GM21619 (cell line): ENCODE measurements at regions not wholly inside any gene's neighbourhood (a gene's known extent, or its start where the extent isn't known, plus 50 kb on each side); places are given as distances from the start of the nearest gene placed in this dataset.
"Not testable (repeated sequence)": the region's sequence is repeated elsewhere in the genome, so short reads cannot be mapped to it uniquely, and the experiment has no call there.

ENCODE experiments used
- ATAC-seq: cut with Tn5 transposase; IDR thresholded peaks from one replicate; pipeline ENCODE4 v1.9.1; 2021; ENCODE audit not compliant: unreplicated experiment

DNA sequence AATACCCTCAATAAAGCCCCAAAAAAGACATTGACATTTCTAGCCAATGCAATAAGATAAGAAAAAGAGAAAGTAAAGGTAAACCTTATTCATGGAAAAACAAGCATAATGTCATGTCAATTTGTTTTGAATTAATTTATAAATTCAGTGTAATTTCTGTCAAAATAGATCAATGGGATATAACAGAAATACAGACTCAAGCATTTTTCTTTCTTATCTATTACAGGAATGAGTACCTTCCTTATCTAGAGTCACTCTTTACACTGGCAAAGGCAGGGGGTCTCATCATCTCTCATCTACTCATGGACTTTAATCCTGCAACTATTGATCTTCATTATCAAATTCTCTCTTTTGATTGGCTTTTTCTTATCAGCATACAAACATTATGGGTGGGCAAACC lies 127.1 kb upstream of the SHH start:
- no peak for ATAC-seq

GRCh38 chr7:155938129-155938528 lies 125.9 kb upstream of the SHH start:
- ATAC-seq, result no peak

GRCh38 chr7:155935726-155936125 lies 123.5 kb upstream of the SHH start:
- no peak for ATAC-seq

- ATAC-seq, result no peak
Observed at GRCh38 chr7:155935005-155935557, 122.8 kb upstream of the SHH start.

DNA sequence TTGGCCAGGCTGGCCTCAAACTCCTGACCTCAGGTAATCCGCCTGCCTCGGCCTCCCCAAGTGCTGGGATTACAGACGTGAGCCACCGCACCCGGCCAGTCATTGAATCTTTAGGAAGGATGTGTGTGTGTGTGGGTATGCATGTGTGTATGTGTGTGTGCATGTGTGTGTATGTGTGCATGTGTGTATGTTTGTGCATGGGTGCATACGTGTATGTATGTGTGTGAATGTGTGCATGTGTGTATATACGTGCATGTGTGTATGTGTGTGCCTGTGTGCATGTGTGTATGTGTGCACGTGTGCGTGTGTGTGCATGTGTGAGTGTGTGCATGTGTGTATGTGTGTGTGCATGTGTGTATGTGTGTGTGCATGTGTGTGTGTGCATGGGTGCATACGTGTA lies 120.1 kb upstream of the SHH start:
- ATAC-seq, result not testable (repeated sequence)

DNA sequence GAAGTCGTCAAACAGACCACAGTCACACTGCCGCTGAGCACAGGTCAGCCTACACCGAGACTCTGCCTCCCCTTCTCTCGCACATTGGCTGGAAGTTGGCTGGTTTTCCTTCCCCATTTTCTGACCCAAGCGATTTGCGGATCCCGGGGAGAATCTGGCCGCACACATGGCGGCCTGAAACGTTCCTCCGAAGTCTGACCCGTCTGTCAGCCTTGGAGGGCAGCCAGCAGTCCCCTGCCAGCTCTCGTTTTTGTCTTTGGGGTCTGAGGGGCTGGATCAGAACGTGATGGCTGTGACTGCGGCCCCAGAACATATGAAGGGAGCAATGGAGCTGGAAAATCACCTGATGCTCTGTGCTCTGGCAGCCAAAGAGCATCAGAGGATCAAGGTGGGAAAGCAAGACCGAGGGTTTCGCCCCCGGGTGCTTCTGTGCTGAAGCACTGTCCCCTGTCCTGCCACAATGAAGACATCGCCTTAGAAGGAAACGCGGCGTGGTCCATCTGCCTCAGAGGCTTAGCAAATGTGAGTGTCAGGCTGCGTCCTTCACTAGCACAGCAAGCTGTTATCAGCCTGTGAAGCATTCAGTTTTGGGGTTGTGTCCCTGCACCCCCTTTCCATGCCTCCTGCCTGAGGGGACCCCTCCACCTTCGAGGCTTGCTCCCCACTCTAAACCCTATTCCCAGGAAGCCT lies 119.3 kb upstream of the SHH start:
- ATAC-seq, result no peak

GRCh38 chr7:155930527-155930926 lies 118.3 kb upstream of the SHH start:
- ATAC-seq, result no peak

DNA sequence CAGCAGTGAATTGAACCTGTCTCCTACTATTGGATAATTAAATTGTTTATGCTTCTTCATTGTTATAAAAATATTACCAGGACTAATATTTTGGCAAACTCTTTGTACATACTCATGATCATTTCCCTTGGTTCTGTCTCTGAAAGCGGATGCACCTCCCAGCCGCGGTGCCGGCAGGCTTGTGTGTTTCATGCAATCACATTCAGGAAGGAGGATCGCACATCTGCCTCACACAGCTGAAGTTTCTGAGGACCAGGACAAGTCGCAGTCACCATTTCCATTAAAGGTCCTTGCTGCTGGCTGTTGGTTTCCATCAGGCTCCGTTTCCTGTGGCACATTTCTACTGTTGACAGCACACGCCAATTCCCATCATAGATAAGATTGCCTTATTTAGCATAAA lies 117.8 kb upstream of the SHH start:
- ATAC-seq, result no peak

DNA sequence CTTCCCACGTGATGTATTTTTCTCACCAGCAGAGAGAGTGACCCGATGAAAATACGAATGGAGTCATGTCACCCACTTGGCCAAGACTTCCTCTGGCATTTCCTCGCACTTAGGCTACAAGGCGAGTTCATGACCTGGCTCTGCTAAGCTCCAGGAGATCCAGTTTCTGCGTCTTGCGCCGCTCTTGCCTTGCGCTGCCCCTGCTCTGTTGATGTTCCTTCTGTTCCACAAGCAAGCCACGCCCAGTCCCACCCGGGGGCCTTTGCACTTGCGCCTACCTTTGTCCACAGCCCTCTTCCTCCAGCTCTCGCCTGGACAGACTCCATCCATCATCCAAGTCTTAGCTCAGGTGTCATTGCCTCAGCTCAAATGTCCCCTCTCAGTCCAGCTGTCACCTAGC lies 116.3 kb upstream of the SHH start:
- no peak for ATAC-seq

- ATAC-seq, result no peak
Observed at GRCh38 chr7:155927905-155928304, 115.6 kb upstream of the SHH start.

GRCh38 chr7:155925682-155926081 lies 113.4 kb upstream of the SHH start:
- no peak for ATAC-seq

DNA sequence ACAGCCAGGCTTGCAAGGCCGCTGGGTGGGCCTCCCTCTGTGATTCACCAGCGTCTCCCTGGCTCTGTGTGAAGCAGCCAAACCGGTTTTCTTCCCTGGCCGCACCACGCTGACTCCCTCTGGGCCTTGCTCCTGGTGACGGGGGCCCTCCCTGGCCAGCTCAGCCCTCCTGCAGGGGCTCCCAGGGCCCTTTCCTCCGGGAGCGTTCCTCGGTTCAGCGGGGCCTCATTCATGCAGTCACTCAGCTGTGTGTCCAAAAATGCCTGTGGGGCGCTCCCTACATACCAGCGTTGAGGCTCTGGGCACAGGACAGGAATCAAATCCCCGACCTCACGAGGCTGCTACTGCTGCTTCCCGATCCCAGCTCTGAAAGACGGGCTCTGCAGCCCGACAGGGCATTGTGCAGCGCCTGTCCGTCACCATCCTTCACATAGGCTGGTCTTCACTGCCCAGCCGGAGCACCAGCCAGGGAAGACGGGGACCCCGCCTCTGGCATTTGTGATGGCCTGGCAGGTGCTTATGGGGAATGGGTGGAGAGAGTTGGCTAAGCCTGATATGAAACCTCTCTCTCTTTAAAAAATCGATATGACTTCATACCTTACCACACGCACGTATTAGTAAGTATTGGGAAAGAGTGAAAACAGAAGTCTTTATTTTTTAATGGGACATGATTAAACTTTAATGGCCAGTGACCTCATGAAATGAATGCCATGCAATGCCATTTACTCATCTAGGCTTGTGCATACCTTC lies 110.0 kb upstream of the SHH start:
- ATAC-seq, result no peak

DNA sequence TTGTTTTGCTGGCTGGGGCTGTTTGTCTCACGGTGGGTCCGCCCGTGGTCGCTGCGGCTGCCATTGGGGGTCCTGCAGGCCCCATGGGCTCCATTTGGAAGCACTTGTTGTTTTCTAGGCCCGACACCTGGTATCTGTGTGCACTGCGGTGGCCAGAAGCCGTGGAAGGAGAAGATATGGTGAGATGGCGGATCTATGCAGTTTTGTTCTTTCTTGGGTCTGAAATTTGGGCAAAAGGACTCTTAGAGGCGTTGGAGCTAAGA lies 109.5 kb upstream of the SHH start:
- no peak for ATAC-seq

DNA sequence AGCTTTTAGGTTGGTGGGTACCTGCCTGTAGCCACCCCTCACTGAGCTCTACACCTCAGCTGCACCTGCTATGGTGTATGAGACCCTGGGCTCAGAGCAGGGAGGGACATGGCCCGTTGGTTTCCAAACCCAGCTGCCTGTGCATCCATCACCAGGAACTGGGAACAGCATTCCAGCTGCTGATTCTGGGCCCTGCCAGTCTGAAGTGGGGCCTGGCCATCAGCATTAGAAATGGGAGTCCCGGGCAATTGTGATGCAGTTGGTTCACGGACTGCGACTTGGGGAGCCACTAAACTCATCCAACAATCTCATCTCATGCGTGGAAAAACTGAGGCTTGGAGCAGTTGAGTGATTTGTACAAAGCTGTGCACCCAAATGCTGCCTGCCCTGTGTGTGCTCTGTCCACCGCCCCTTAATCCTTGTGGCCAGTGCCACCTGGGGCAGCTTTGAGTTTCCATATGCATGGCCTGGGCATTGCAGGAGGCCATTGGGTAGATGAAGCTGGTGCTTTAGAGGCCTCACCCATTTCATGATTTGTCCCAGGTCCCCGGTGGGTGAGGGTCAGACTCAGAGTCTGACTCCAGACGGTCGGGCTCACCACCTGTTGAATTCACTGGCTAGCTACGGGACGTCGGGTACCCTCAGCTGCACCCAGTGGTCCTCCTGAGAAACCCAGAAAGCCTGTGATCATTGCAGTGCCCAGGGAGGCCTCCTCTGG lies 109.0 kb upstream of the SHH start:
- no peak for ATAC-seq

DNA sequence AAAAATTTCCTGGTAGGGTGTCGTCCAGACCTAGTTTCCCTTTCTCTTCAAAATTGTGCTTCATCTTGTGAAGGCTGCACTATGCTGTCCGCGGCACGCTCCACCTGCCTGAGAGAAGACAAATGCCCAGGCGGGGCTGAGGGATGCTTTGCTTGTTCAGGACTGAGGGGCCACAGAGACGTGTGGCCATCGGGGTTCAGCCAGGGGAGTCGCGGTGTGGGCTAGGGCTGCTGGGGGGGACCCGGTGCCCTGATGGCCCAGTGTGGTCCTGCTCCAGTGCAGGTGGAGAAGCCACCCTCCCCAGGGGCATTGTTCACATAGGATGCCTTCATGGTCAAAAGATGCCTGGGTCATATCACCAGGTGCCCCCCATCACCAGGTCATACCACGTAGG lies 107.8 kb upstream of the SHH start:
- ATAC-seq, result no peak

DNA sequence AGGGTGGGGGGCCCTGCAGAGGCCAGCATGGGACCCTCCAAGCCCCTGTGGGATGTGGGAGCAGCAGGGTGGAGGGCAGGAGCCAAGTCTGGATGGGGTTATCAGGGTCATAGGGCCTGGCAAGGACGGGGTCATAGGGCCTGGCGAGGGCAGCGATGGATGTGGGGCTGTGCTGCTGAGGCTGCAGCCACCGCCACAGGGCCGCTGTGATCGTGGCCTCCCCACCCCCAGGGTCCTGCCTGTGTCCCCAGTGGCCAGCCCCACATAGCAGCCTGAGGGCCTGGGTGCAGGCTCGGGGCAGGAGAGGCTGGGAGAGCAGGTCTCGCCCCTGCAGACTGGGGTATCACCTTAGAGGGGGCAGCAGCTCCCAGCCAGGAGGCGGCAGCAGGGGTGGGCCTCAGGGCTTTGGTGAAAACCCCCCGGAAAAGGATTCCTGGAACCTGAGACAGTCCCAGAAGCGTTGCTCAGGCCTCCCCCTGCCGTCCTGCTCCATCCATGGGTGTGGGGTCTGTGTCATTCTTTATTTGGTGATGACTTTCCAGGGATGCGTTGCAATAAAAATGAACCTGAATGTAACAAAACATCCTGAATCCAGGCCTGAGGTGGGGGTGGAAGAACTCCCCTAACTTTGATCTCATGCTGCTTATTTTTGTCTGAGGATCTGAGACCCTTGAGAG lies 107.3 kb upstream of the SHH start:
- ATAC-seq, result no peak

DNA sequence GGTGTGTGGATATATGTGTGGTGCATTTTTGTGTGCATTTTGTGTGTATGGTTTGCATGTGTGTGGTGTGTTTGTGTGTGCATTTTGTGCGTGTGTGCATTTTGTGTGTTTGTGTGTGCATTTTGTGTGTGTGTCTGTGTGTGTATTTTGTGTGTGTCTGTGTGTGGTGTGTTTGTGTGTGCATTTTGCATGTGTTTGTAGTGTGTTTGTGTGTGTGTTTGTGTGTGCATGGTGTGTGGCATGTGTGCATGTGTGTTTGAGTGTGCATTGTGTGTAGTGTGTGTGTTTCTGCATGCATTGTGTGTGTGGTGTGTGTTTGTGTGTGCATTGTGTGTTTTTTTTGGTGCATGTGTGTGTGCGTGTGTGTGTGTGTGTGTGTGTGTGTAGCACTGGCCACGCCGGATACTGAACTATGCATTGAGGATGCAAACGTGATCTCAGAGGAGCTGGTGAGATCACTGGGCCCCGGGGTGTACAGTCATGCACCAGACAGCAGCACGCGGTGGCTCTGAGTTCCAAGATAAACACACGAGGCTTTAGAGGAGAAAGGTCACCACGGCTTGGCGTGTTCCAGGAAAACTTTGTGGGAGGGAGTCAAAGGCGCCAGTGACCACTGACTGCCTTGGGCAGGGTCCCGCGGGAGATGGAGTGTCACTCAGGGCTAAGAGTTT lies 106.6 kb upstream of the SHH start:
- ATAC-seq, result no peak

DNA sequence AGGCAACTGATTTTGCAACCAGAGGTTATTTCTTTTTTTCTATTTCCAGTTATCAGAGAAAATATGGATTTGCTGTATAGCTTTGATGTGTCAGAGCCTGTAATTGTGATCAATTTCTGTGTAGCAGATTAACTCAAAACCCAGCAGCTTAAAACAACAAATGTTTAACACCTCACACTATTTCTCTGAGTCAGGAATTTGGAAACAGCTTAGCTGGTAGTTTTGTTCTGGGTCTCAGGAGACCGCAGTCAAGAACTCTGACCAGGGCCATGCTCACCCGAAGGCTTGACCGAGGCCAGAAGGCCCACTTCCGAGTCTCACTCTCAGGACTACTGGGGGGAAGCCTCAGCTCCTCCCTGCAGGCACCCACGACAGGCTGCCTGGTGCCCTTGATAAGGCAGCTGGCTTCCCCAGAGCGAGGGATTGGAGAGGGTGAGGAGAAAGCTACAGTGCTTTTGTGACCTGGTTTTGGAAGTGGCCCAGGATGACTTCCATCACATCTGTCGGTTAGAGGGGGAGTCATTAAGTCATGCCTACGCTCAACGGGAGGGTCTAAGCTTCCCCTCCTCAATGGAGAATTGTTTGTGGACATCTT lies 105.7 kb upstream of the SHH start:
- no peak for ATAC-seq

GRCh38 chr7:155916926-155917655 lies 104.8 kb upstream of the SHH start:
- no peak for ATAC-seq

DNA sequence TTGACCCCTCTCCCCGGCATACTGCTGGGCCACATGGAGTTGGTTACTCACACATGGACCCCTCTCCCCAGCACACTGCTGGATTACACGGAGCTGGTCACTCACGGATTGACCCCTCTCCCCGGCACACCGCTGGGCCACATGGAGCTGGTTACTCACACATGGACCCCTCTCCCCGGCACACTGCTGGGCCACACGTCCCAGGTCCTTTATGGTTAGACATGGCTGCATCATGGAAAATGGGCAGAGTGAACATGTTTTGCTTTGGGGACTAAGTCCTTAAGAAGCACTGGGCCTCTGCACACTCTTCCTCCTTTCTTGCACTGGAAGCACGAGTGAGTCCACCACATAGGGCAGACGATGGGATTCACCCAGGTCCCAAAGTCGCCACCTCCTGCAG lies 102.1 kb upstream of the SHH start:
- ATAC-seq, result no peak
